ENCODE measurements at regions not wholly inside any gene's neighbourhood (a gene's known extent, or its start where the extent isn't known, plus 50 kb on each side); places are given as distances from the start of the nearest gene placed in this dataset.

- no peaks in the 10 kb centered on the region for H3K27me3 ChIP-seq
- TF ChIP-seq CTCF (IDR thresholded peaks at IDR 0.05) (no peak), POLR2A (IDR thresholded peaks at IDR 0.05) (no peak)
Measured at GRCh38 chr3:127421943-127422662, 134.3 kb upstream of the PRR20G start.

GRCh38 chr3:127420829-127421228, 133.0 kb upstream of the PRR20G start:
- no peak for DNase-seq
- H3K4me1 ChIP-seq = no peaks in the 10 kb centered on the region
- no peak overlapping the region for H3K27ac ChIP-seq
- H3K9me3 ChIP-seq = no peaks in the 10 kb centered on the region
- H3K4me3 ChIP-seq = no peak overlapping the region
- intact Hi-C loops (cut with DNase I; ENCODE audit: low total_unique reads) = no loop called here
- no peaks in the 10 kb centered on the region for H3K36me3 ChIP-seq
- H3K27me3 ChIP-seq = no peaks in the 10 kb centered on the region
- no peak for TF ChIP-seq CTCF (IDR thresholded peaks at IDR 0.05)
- no peak for TF ChIP-seq POLR2A (IDR thresholded peaks at IDR 0.05)

More at GRCh38 chr3:127421943-127422662, 134.3 kb upstream of the PRR20G start:
- Histone ChIP-seq H3K27ac (no peak overlapping the region), H3K4me1 (no peaks in the 10 kb centered on the region), H3K4me3 (no peak overlapping the region), H3K36me3 (no peaks in the 10 kb centered on the region), H3K9me3 (no peaks in the 10 kb centered on the region)
- intact Hi-C loops (cut with DNase I; ENCODE audit: low total_unique reads) = no loop called here
- no peak for DNase-seq

- no peaks in the 10 kb centered on the region for H3K4me1 ChIP-seq
- intact Hi-C loops (cut with DNase I; ENCODE audit: low total_unique reads) = no loop called here
- no peak for TF ChIP-seq CTCF (IDR thresholded peaks at IDR 0.05)
- TF ChIP-seq POLR2A (IDR thresholded peaks at IDR 0.05) = no peak
- H3K9me3 ChIP-seq = no peaks in the 10 kb centered on the region
- DNase-seq = no peak
- H3K27me3 ChIP-seq = no peaks in the 10 kb centered on the region
- H3K36me3 ChIP-seq = no peaks in the 10 kb centered on the region
- no peak overlapping the region for H3K27ac ChIP-seq
- H3K4me3 ChIP-seq = no peak overlapping the region
Measured at GRCh38 chr3:127419641-127420553, 132.1 kb upstream of the PRR20G start.

- Histone ChIP-seq H3K4me1 (no peaks in the 10 kb centered on the region), H3K36me3 (no peaks in the 10 kb centered on the region), H3K4me3 (no peak overlapping the region), H3K9me3 (no peaks in the 10 kb centered on the region), H3K27ac (no peak overlapping the region), H3K27me3 (no peaks in the 10 kb centered on the region)
- TF ChIP-seq CTCF (IDR thresholded peaks at IDR 0.05) (no peak), POLR2A (IDR thresholded peaks at IDR 0.05) (no peak)
- intact Hi-C loops (cut with DNase I; ENCODE audit: low total_unique reads) = no loop called here
- no peak for DNase-seq
Measured at GRCh38 chr3:127419182-127419581, 131.3 kb upstream of the PRR20G start.

GRCh38 chr3:127418560-127419147, 130.8 kb upstream of the PRR20G start:
- no peak for DNase-seq
- Histone ChIP-seq H3K9me3 (no peaks in the 10 kb centered on the region), H3K27ac (no peak overlapping the region), H3K36me3 (no peaks in the 10 kb centered on the region), H3K27me3 (no peaks in the 10 kb centered on the region), H3K4me3 (no peak overlapping the region), H3K4me1 (no peaks in the 10 kb centered on the region)
- no peak for TF ChIP-seq CTCF (IDR thresholded peaks at IDR 0.05)
- no peak for TF ChIP-seq POLR2A (IDR thresholded peaks at IDR 0.05)
- intact Hi-C loops (cut with DNase I; ENCODE audit: low total_unique reads) = no loop called here

Measured in uterus (tissue), 3 donors.